PFSK-1 (cell line): ENCODE measurements at regions not wholly inside any gene's neighbourhood (a gene's known extent, or its start where the extent isn't known, plus 50 kb on each side); places are given as distances from the start of the nearest gene placed in this dataset.

Source experiments
- POLR2AphosphoS5 ChIP-seq: IDR thresholded peaks from 2 replicates; pipeline ENCODE4 v1.6.1; 2012; ENCODE audit warnings: low read depth, mild to moderate bottlenecking, control low read depth, low read length, moderate library complexity
- TF ChIP-seq, protein P1 (sequence below), 2 experiments: IDR thresholded peaks; 2 replicates each; pipeline versions ENCODE4 v1.6.1 to v1.8.0; 2011 to 2012; ENCODE audit warnings: low read depth in 2 of 2, low read length in 2 of 2, control low read depth in 1 of 2, inconsistent platforms in 1 of 2, mild to moderate bottlenecking in 1 of 2, moderate library complexity in 1 of 2; ENCODE audit not compliant: insufficient read depth in 1 of 2

DNA sequence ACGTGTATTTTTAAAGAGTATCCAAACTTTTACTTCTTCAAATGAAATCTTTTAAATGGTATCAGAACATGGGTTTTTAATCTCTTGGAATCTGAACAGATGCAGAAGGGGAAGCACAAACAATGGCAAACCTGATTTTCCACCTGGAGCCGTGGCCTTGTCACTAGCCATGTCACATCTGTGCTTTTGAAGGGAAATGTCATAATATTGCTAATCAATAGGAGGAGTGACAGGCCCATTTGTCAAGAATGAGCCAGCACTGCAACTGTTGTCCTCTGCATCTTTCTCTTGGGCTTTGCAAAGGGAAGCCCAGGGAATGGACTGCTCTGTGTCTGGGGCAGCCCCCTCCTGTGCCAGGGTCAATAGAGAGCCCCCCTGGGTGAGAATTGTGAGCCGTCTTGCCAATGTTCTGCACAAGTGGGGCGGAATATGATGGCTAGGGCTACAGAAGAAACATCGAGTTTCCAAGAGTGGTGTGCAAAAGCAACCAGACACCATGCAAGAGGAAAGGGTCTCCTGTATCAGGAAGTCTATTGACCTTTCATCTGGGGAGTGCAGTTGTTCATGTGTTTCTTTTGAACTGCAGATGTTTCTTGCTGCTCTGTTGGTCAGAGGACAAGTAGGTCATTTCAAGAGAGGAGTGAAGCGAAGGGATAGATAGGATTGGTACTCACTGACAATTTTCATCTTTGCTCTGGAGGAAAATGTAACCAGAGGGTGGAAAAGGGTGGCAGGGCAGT lies 181.8 kb upstream of the NPVF start:
- TF ChIP-seq, protein P1, sequence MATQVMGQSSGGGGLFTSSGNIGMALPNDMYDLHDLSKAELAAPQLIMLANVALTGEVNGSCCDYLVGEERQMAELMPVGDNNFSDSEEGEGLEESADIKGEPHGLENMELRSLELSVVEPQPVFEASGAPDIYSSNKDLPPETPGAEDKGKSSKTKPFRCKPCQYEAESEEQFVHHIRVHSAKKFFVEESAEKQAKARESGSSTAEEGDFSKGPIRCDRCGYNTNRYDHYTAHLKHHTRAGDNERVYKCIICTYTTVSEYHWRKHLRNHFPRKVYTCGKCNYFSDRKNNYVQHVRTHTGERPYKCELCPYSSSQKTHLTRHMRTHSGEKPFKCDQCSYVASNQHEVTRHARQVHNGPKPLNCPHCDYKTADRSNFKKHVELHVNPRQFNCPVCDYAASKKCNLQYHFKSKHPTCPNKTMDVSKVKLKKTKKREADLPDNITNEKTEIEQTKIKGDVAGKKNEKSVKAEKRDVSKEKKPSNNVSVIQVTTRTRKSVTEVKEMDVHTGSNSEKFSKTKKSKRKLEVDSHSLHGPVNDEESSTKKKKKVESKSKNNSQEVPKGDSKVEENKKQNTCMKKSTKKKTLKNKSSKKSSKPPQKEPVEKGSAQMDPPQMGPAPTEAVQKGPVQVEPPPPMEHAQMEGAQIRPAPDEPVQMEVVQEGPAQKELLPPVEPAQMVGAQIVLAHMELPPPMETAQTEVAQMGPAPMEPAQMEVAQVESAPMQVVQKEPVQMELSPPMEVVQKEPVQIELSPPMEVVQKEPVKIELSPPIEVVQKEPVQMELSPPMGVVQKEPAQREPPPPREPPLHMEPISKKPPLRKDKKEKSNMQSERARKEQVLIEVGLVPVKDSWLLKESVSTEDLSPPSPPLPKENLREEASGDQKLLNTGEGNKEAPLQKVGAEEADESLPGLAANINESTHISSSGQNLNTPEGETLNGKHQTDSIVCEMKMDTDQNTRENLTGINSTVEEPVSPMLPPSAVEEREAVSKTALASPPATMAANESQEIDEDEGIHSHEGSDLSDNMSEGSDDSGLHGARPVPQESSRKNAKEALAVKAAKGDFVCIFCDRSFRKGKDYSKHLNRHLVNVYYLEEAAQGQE (IDR thresholded peaks at IDR 0.05; ENCODE audit: insufficient read depth in 1 of 2, low read depth in 2 of 2, low read length in 2 of 2), result no peak
- TF ChIP-seq POLR2AphosphoS5, result no peak
